CD4-positive, alpha-beta memory T cell (primary cell): ENCODE measurements at regions not wholly inside any gene's neighbourhood (a gene's known extent, or its start where the extent isn't known, plus 50 kb on each side); places are given as distances from the start of the nearest gene placed in this dataset.

ENCODE experiments used
- CTCF ChIA-PET: fragments of 350-600 bp; sonication (Branson Sonifier 250); formaldehyde crosslinking; loops from one replicate; lab custom pipeline; 2021; ENCODE audit warnings: inconsistent platforms; ENCODE audit not compliant: partially characterized antibody; lab: Charles Lee
- POLR2A ChIA-PET: fragments of 350-600 bp; sonication (Branson Sonifier 250); formaldehyde crosslinking; loops from one replicate; lab custom pipeline; 2021; ENCODE audit not compliant: partially characterized antibody; lab: Charles Lee
- DNase-seq, 5 donors: peaks; one replicate each; pipeline versions ENCODE4 v3.0.0 to v3.0.0-alpha.2; 2020 to 2022; ENCODE audit warnings: mixed read lengths in 1 of 5
- H3K27ac ChIP-seq: one replicate; pipeline ENCODE4 v1.7.0; 2013; ENCODE audit warnings: low read depth, low read length
- H3K27me3 ChIP-seq: 2 replicates; pipeline ENCODE4 v1.7.0; 2013; ENCODE audit warnings: mild to moderate bottlenecking, low read length, moderate library complexity; ENCODE audit not compliant: insufficient read depth
- H3K36me3 ChIP-seq: 2 replicates; pipeline ENCODE4 v1.7.0; 2013; ENCODE audit warnings: mild to moderate bottlenecking, low read length, moderate library complexity; ENCODE audit not compliant: insufficient read depth
- H3K4me1 ChIP-seq: 2 replicates; pipeline ENCODE4 v1.7.0; 2013; ENCODE audit warnings: mild to moderate bottlenecking, low read length, moderate library complexity; ENCODE audit not compliant: insufficient read depth
- H3K4me3 ChIP-seq, 2 donors: one replicate each; pipeline ENCODE4 v1.7.0; 2013; ENCODE audit warnings: low read length in 2 of 2, mild to moderate bottlenecking in 1 of 2
- H3K9me3 ChIP-seq, 2 donors: one replicate each; pipeline ENCODE4 v1.7.0; 2013; ENCODE audit warnings: low read length in 2 of 2, control low read depth in 1 of 2; ENCODE audit not compliant: control insufficient read depth in 1 of 2
- H3K27ac Mint-ChIP-seq, 7 donors: one replicate each; pipeline ENCODE4 v1.8.0; 2020 to 2021; ENCODE audit warnings: mixed read lengths in 7 of 7, mild to moderate bottlenecking in 6 of 7, inconsistent platforms in 3 of 7, moderate library complexity in 3 of 7
- H3K27me3 Mint-ChIP-seq, 2 donors: one replicate each; pipeline ENCODE4 v1.8.0; 2020 to 2021; ENCODE audit warnings: mixed read lengths in 2 of 2
- H3K36me3 Mint-ChIP-seq, 2 donors: one replicate each; pipeline ENCODE4 v1.8.0; 2020 to 2021; ENCODE audit warnings: mixed read lengths in 2 of 2, inconsistent platforms in 1 of 2, mild to moderate bottlenecking in 1 of 2
- H3K4me1 Mint-ChIP-seq, 4 donors: one replicate each; pipeline ENCODE4 v1.8.0; 2020 to 2021; ENCODE audit warnings: mixed read lengths in 4 of 4, mild to moderate bottlenecking in 1 of 4
- H3K4me3 Mint-ChIP-seq, 8 donors: one replicate each; pipeline ENCODE4 v1.8.0; 2020 to 2021; ENCODE audit warnings: mixed read lengths in 8 of 8, mild to moderate bottlenecking in 7 of 8, moderate library complexity in 6 of 8, inconsistent platforms in 3 of 8
- H3K9me3 Mint-ChIP-seq, 8 donors: one replicate each; pipeline ENCODE4 v1.8.0; 2020 to 2021; ENCODE audit warnings: mixed read lengths in 8 of 8, mild to moderate bottlenecking in 5 of 8, inconsistent platforms in 3 of 8, moderate library complexity in 1 of 8
- intact Hi-C: fragments of 100-400 bp; cut with micrococcal nuclease; formaldehyde crosslinking; loops from one replicate; pipeline ENCODE4 v1.15.1; 2023

- POLR2A ChIA-PET: no interaction called here
- Mint-ChIP-seq H3K4me3 (no peak overlapping the region), H3K36me3 (no peaks in the 10 kb centered on the region), H3K9me3 (no peaks in the 10 kb centered on the region), H3K27ac (no peak overlapping the region), H3K4me1 (no peaks in the 10 kb centered on the region), H3K27me3 (peaks cover 2 to 12% of the 10 kb centered on the region in 2 donors)
- no peaks in the 10 kb centered on the region for H3K36me3 ChIP-seq
- intact Hi-C loops: no loop called here
- H3K27ac ChIP-seq: no peak overlapping the region
- H3K4me3 ChIP-seq: no peak overlapping the region
- H3K4me1 ChIP-seq: no peaks in the 10 kb centered on the region
- CTCF ChIA-PET: no interaction called here
- DNase-seq: no peak
- no peaks in the 10 kb centered on the region for H3K9me3 ChIP-seq
- no peaks in the 10 kb centered on the region for H3K27me3 ChIP-seq
Observed at GRCh38 chr10:71072823-71073210, 139.6 kb upstream of the UNC5B start.

GRCh38 chr10:71073451-71074175 lies 138.8 kb upstream of the UNC5B start:
- Histone ChIP-seq H3K9me3 (no peaks in the 10 kb centered on the region), H3K27me3 (no peaks in the 10 kb centered on the region), H3K27ac (no peak overlapping the region), H3K4me1 (no peaks in the 10 kb centered on the region), H3K4me3 (no peak overlapping the region), H3K36me3 (no peaks in the 10 kb centered on the region)
- no peaks in the 10 kb centered on the region for H3K4me1 Mint-ChIP-seq
- CTCF ChIA-PET: no interaction called here
- H3K4me3 Mint-ChIP-seq: no peak overlapping the region
- no peaks in the 10 kb centered on the region for H3K36me3 Mint-ChIP-seq
- DNase-seq: no peak
- POLR2A ChIA-PET: no interaction called here
- no peaks in the 10 kb centered on the region for H3K9me3 Mint-ChIP-seq
- intact Hi-C loops: no loop called here
- H3K27ac Mint-ChIP-seq: no peak overlapping the region
- H3K27me3 Mint-ChIP-seq: peaks cover 2 to 12% of the 10 kb centered on the region in 2 donors

GRCh38 chr10:71074176-71074755 lies 138.1 kb upstream of the UNC5B start:
- H3K27ac Mint-ChIP-seq: no peak overlapping the region
- H3K4me1 ChIP-seq: no peaks in the 10 kb centered on the region
- no peaks in the 10 kb centered on the region for H3K36me3 Mint-ChIP-seq
- no peaks in the 10 kb centered on the region for H3K36me3 ChIP-seq
- POLR2A ChIA-PET: no interaction called here
- H3K4me1 Mint-ChIP-seq: no peaks in the 10 kb centered on the region
- no peak overlapping the region for H3K27ac ChIP-seq
- CTCF ChIA-PET: no interaction called here
- no peak overlapping the region for H3K4me3 ChIP-seq
- DNase-seq: no peak
- no peaks in the 10 kb centered on the region for H3K9me3 Mint-ChIP-seq
- intact Hi-C loops: no loop called here
- H3K9me3 ChIP-seq: no peaks in the 10 kb centered on the region
- H3K27me3 Mint-ChIP-seq: peaks cover 2 to 12% of the 10 kb centered on the region in 2 donors
- no peaks in the 10 kb centered on the region for H3K27me3 ChIP-seq
- no peak overlapping the region for H3K4me3 Mint-ChIP-seq

- Mint-ChIP-seq H3K4me1 (no peaks in the 10 kb centered on the region), H3K9me3 (no peaks in the 10 kb centered on the region), H3K4me3 (no peak overlapping the region), H3K36me3 (no peaks in the 10 kb centered on the region), H3K27me3 (peaks cover 2 to 12% of the 10 kb centered on the region in 2 donors), H3K27ac (no peak overlapping the region)
- ChIA-PET CTCF (no interaction called here), POLR2A (no interaction called here)
- Histone ChIP-seq H3K4me1 (no peaks in the 10 kb centered on the region), H3K4me3 (no peak overlapping the region), H3K9me3 (no peaks in the 10 kb centered on the region), H3K27me3 (no peaks in the 10 kb centered on the region), H3K27ac (no peak overlapping the region), H3K36me3 (no peaks in the 10 kb centered on the region)
- intact Hi-C loops: no loop called here
- DNase-seq: no peak
Observed at GRCh38 chr10:71075086-71075758, 137.1 kb upstream of the UNC5B start.

- Mint-ChIP-seq H3K36me3 (no peaks in the 10 kb centered on the region), H3K27me3 (peaks cover 2 to 12% of the 10 kb centered on the region in 2 donors), H3K4me1 (no peaks in the 10 kb centered on the region), H3K4me3 (no peak overlapping the region), H3K27ac (no peak overlapping the region), H3K9me3 (no peaks in the 10 kb centered on the region)
- H3K9me3 ChIP-seq: no peaks in the 10 kb centered on the region
- no peak overlapping the region for H3K27ac ChIP-seq
- ChIA-PET POLR2A (no interaction called here), CTCF (interaction anchor here (1.3 kb wide), 1 partner anchor 17 kb away, joined by 3 read pairs; no protein-coding TSS in a partner anchor)
- H3K4me1 ChIP-seq: no peaks in the 10 kb centered on the region
- H3K4me3 ChIP-seq: no peak overlapping the region
- H3K27me3 ChIP-seq: no peaks in the 10 kb centered on the region
- DNase-seq: no peak
- no peaks in the 10 kb centered on the region for H3K36me3 ChIP-seq
- intact Hi-C loops: no loop called here
Observed at GRCh38 chr10:71075759-71076472, 136.5 kb upstream of the UNC5B start.

GRCh38 chr10:71076473-71077142 lies 135.8 kb upstream of the UNC5B start:
- H3K9me3 ChIP-seq: no peaks in the 10 kb centered on the region
- H3K4me3 Mint-ChIP-seq: no peak overlapping the region
- H3K4me1 Mint-ChIP-seq: no peaks in the 10 kb centered on the region
- ChIA-PET CTCF (interaction anchor here (1.3 kb wide), 1 partner anchor 18 kb away, joined by 3 read pairs; no protein-coding TSS in a partner anchor), POLR2A (no interaction called here)
- H3K4me3 ChIP-seq: no peak overlapping the region
- peak overlapping the region in 1 of 7 donors; percentile 31 for H3K27ac Mint-ChIP-seq
- no peaks in the 10 kb centered on the region for H3K36me3 Mint-ChIP-seq
- no peaks in the 10 kb centered on the region for H3K4me1 ChIP-seq
- no peaks in the 10 kb centered on the region for H3K9me3 Mint-ChIP-seq
- no peaks in the 10 kb centered on the region for H3K36me3 ChIP-seq
- DNase-seq: no peak
- peaks cover 0 to 6% of the 10 kb centered on the region in 2 donors for H3K27me3 Mint-ChIP-seq
- H3K27me3 ChIP-seq: no peaks in the 10 kb centered on the region
- no peak overlapping the region for H3K27ac ChIP-seq
- intact Hi-C loops: no loop called here
